Activated T-cell treated with anti-CD3 and anti-CD28 coated beads for 24 hours (primary cell): ENCODE measurements at regions not wholly inside any gene's neighbourhood (a gene's known extent, or its start where the extent isn't known, plus 50 kb on each side); places are given as distances from the start of the nearest gene placed in this dataset.
"Not testable (repeated sequence)": the region's sequence is repeated elsewhere in the genome, so short reads cannot be mapped to it uniquely, and the experiment has no call there.

Experiments used
- DNase-seq: peaks from one replicate; pipeline ENCODE4 v3.0.0-alpha.2; 2020; ENCODE audit warnings: low read depth

DNA sequence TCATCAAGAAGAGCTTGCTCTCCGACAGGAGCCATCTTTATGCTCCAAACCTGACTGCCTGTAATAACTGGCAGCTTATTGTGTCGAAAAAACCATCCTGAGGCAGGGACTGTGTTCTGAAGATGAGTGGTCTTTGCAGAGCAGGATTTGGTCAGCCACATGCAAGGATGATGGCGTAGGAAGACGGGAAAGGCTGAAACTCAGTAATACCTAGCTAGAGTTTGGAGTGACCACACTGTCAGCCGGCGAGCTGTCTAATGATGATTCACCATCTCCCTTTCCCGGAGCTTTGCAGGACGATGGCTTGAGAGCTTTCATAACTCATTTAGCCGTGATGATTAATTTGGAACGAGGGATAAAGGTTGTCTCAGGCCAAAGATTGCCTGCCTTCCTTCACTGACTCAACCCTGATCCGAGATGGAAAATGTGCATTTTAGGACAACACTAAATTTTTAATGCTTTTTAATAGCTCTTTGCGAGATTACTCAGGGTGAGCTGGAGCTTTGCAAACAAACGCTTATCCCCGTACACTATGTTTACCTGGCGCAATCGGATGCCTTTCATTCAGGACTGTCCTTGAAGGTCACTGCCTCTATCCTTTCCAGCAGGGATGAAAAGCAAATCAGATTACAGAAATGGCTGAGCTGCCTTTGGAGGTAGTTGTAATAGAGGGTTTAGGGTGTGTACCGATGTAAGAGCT lies 288.5 kb downstream of the ASMT start:
- no peak for DNase-seq

GRCh38 chrX:1904663-1905218 lies 289.9 kb downstream of the ASMT start:
- no peak for DNase-seq

DNA sequence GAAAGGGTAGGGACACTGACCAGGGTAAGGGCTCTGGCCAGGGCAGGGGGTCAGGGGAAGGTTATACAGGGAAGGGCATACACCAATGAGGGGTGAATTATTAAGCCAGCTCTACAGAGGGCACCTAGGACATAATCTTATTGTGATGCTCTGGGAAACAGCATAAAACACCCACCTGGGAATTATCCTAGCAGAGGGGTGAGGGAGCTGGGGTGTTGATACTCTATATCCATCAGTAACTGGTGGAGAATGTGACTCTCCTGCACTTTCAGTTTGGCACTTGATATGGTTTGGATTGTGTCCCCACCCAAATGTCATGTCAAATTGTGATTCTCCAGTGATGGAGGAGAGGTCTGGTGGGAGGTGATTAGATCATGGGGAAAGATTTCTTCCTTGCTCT lies 291.2 kb downstream of the ASMT start:
- DNase-seq, result no peak

- not testable (repeated sequence) for DNase-seq
Observed at GRCh38 chrX:1908996-1909395, 294.1 kb downstream of the ASMT start.

GRCh38 chrX:1909419-1910206 lies 294.8 kb downstream of the ASMT start:
- DNase-seq, result no peak

DNA sequence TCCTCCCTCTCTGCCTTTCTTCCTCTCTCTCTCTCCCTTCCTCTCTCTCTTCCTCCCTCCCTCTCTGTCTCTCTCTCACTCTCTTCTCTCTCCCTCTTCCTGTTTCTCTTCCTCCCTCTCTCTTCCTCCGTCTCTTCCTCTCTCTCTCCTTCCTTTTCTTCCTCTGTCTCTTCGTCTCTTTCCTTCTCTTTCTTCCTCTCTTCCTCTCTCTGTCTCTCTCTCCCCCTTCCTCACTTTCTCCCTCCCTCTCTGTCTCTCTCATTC lies 295.3 kb downstream of the ASMT start:
- DNase-seq, result no peak

- DNase-seq, result no peak
Observed at GRCh38 chrX:1911401-1912128, 296.7 kb downstream of the ASMT start.

- DNase-seq, result no peak
Observed at GRCh38 chrX:1912193-1912592, 297.3 kb downstream of the ASMT start.

GRCh38 chrX:1914606-1915365 lies 299.9 kb downstream of the ASMT start:
- no peak for DNase-seq

DNA sequence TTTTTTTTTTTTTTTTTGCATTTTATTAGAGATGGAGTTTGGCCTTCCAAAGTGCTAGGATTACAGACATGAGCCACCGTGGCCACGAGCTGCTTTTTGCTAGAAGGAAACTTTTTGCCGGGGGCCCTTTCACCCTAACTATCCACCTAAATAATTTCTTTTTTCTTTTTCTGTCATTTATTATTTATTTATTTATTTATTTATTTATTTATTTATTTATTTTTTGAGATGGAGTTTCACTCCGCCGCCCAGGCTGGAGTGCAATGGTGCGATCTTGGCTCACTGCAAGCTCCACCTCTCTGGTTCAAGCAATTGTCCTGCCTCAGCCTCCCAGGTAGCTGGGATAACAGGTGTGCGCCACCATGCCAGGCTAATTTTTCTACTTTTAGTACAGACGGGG lies 303.9 kb downstream of the ASMT start:
- no peak for DNase-seq

DNA sequence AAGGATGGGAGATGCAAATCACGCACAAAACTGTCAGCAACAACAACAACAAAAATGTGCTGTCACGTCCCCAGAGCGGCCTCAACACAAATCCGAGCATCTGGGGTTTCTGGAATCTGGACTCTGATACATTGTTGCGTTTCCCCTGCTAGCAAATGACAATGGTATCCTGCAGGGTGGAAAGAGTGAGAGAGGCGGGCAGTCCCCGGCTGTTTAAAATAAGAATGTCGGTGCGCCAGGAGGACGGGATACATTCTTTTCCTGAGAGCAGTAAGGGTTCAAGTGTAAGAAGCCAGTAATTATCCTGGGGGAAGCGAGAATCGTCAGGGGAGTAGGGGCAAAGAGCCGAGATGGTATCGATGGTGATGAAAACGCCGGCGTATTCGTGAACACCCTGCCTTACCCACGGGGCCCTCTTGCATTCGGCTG lies 310.2 kb downstream of the ASMT start:
- DNase-seq, result no peak

DNA sequence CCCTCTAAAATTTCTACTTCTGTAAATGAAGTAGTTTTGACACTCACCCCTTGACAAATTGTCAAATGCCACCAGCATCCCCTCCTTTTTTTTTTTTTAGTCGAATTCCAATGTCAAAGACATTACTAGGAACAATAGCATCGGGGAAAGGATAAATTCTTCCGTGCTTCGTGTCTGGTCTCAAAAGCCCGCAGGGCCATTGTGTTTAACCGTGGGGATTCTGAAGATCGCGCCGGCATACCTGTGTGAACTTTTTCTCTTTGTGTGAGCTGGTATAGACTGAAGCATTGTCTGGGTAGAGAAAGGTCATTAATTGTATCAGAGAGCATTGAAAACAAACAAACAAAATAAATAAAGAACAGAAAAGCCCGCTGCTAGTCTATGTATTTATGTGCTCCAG lies 313.9 kb downstream of the ASMT start:
- no peak for DNase-seq

DNA sequence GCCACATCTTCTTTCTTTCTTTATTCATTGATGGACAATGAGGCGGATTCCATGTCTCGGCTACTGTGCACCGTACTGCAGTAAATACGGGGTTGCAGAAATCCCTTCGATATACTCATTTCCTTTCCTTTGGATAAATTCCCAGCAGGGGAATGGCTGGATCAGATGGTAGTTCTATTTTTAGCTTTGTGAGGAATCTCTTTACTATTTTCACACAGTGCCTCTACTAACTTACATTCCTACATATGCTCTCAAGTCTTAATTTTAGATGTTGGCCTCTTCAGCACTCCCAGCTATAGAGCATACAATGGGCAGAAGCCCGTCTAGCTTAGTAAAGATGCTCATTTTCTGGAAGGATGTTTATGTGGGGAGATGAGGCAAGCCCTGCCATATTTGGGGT lies 317.4 kb downstream of the ASMT start:
- no peak for DNase-seq

- no peak for DNase-seq
Observed at GRCh38 chrX:1933964-1934363, 319.1 kb downstream of the ASMT start.

GRCh38 chrX:1935805-1936204 lies 320.9 kb downstream of the ASMT start:
- no peak for DNase-seq

DNA sequence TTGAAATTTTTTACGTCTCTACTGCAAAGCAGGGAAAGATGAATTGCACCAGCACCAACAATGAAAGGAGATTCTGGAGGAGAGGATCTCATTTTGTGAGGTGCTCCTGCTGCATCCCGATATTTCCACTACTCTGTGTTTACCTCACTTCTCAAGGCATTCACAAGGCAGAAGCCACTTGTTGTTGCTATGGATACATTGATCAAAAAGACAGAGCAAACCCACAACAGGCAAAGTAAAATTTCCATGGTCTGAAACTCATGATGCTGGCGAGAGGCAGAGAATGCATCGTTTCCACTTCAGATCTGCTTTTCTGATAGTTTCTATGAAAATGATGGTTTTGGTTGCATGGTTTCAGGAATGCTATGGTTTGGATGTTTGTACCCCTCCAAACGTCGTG lies 323.3 kb downstream of the ASMT start:
- no peak for DNase-seq

DNA sequence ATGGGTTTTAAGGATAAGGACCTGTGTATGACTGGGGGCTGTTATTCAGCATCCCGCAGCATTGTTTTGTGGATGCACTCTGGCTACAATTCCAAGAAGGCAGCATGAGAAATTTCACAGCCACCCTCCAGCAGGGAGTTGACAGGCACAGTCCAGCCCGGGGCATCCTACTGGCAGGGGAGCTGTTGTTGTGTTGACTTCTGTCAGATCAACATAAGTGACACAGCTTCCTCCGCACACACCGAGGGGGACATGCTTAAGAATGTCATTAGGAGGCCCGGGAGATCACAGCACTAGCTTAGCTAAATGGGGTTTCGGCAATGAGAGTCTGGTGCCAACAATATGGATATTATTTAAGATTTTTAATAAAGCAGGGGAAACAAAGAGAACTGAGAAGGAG lies 326.5 kb downstream of the ASMT start:
- no peak for DNase-seq

DNA sequence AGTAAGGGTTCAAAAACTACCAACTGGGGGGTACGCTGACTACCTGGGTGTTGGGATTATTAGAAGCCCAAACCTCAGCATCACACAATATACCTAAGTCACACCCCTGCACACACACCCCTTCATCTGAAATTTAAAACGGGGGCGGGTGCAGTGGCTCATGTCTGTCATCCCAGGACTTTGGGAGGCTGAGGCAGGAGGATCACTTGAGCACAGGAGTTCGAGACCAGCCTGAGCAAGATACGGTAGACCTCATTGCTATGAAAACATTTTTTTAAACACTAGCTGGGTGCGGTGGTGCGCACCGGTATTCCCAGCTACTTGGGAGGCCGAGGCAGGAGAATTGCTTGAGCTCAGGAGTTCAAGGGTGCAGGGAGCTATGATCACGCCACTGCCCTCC lies 331.0 kb downstream of the ASMT start:
- DNase-seq, result no peak

- no peak for DNase-seq
Observed at GRCh38 chrX:1946974-1947373, 332.1 kb downstream of the ASMT start.
